Esophagus muscularis mucosa (tissue), 4 donors: ENCODE measurements at regions not wholly inside any gene's neighbourhood (a gene's known extent, or its start where the extent isn't known, plus 50 kb on each side); places are given as distances from the start of the nearest gene placed in this dataset.
"Not testable (repeated sequence)": the region's sequence is repeated elsewhere in the genome, so short reads cannot be mapped to it uniquely, and the experiment has no call there.

ENCODE experiments used
- DNase-seq: peaks from one replicate; pipeline ENCODE4 v3.0.0-alpha.2; 2017; ENCODE audit errors: extremely low spot score
- H3K27ac ChIP-seq, 4 donors: fragments of 200-600 bp; sonication (generic); replicated peaks in 1 of 4; 1 replicate in 3 of 4; 2 replicates in 1 of 4; pipeline ENCODE4 v1.5.1; 2016 to 2019; ENCODE audit warnings: mild to moderate bottlenecking in 1 of 4
- H3K27me3 ChIP-seq, 4 donors: fragments of 200-600 bp; sonication (generic); one replicate each; pipeline versions ENCODE4 v1.5.1 to v1.6.0; 2016 to 2019
- H3K36me3 ChIP-seq, 4 donors: fragments of 200-600 bp; sonication (generic); one replicate each; pipeline ENCODE4 v1.5.1; 2016 to 2019
- H3K4me1 ChIP-seq, 4 donors: fragments of 200-600 bp; sonication (generic); one replicate each; pipeline ENCODE4 v1.5.1; 2016 to 2019
- H3K4me3 ChIP-seq, 4 donors: fragments of 200-600 bp; sonication (generic); 1 replicate in 2 of 4; 2 replicates in 2 of 4; pipeline ENCODE4 v1.5.1; 2016 to 2019; ENCODE audit warnings: mild to moderate bottlenecking in 4 of 4, moderate library complexity in 1 of 4
- H3K9me3 ChIP-seq, 4 donors: fragments of 200-600 bp; sonication (generic); 1 replicate in 3 of 4; 2 replicates in 1 of 4; pipeline ENCODE4 v1.5.1; 2016 to 2019
- POLR2AphosphoS5 ChIP-seq, 2 donors: sonication (generic); formaldehyde crosslinking; IDR thresholded peaks; one replicate each; pipeline ENCODE4 v1.6.1; 2017; ENCODE audit warnings: antibody characterized with exemption in 2 of 2
- WGBS: methylation state at CpG from one replicate; pipeline ENCODE4 v1.1.5; 2018; 5-methylcytosine and 5-hydroxymethylcytosine counted together
- intact Hi-C: fragments of 100-400 bp; cut with DNase I; formaldehyde crosslinking; loops from one replicate; pipeline ENCODE4 v1.15.1; 2023

DNA sequence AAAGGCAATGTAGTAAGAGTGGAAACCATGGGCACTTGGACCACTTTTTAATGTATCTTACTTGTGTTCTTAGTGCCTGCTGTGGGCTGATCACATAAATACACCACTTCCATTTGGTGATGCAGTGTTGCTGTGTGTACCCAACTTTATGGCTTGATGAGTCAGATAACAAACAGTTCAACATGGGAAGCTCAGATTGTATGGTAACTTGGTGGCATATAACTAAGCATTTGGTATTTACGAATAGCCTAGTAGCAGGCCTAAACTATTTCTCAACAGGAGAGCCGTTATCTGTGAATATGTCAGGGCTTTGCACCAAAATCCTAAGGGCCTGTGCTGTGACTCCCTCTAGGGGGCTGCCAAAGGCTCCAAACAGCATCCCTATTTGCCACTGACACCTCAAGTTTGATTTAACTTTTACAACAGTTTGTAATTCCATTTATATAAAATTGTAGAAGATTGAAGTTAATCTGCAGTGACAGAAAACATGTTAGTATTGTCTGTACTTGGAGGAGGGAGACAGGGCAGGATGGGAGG, 640.4 kb upstream of the CADM2 start:
- no peak for DNase-seq
- 40% methylated on average over 2 of the region's 2 CpGs for WGBS

GRCh38 chr3:84365563-84366278, 593.1 kb upstream of the CADM2 start:
- H3K27me3 ChIP-seq, H3K9me3 ChIP-seq, DNase-seq, H3K4me1 ChIP-seq, H3K4me3 ChIP-seq, H3K36me3 ChIP-seq, intact Hi-C loops, H3K27ac ChIP-seq: not testable (repeated sequence)
- 83% methylated on average over 5 of the region's 9 CpGs for WGBS

More for the DNA sequence above, 640.4 kb upstream of the CADM2 start:
- intact Hi-C loops: no loop called here
- Histone ChIP-seq H3K27ac (no peak overlapping the region), H3K4me3 (no peak overlapping the region), H3K36me3 (no peaks in the 10 kb centered on the region), H3K27me3 (no peaks in the 10 kb centered on the region), H3K4me1 (no peaks in the 10 kb centered on the region), H3K9me3 (no peaks in the 10 kb centered on the region)
- TF ChIP-seq POLR2AphosphoS5 (IDR thresholded peaks at IDR 0.05): no peak
